ENCODE measurements at regions not wholly inside any gene's neighbourhood (a gene's known extent, or its start where the extent isn't known, plus 50 kb on each side); places are given as distances from the start of the nearest gene placed in this dataset.

DNA sequence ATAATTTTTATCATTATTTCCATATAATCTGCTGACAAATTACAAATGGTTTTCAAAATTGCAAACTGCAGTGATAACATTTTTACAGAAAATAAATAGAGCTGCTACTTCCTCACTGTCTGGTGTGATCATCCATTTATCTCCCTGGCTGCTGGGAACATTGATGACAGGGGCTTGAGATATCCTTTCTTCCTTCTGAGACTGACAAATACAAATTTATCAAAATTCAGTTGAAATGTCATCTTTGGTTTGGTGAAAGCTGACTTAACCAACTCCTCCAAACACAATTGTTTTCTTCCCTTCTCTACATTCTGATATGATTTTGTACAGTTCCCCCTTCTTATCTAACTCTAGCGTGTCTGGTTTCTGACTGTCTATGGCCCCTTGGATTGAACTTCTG, 611.8 kb upstream of the KLF4 start:
- DNase-seq (ENCODE audit: low read depth, low spot score) (no peak), ATAC-seq (no peak)
- Histone ChIP-seq H2AFZ (ENCODE audit: low read depth, low read length, poor library complexity, severe bottlenecking) (no peak overlapping the region), H3K4me1 (ENCODE audit: control insufficient read depth in 1 of 2, insufficient read depth in 2 of 2, low read length in 2 of 2) (peaks cover 3 to 40% of the 10 kb centered on the region in 2 experiments; a peak in 3 of 4 replicates), H3K9ac (ENCODE audit: low read length) (no peak overlapping the region), H3K9me3 (ENCODE audit: control insufficient read depth in 1 of 2, insufficient read depth in 1 of 2, low read depth in 1 of 2, low read length in 2 of 2) (no peaks in the 10 kb centered on the region), H3K27ac (ENCODE audit: low read depth, low read length) (no peak overlapping the region), H3K79me2 (ENCODE audit: insufficient read depth, low read length) (no peaks in the 10 kb centered on the region), H3K4me3 (replicated peaks in 1 of 2; ENCODE audit: low read depth in 1 of 2, low read length in 2 of 2) (no peak overlapping the region), H3K27me3 (ENCODE audit: insufficient read depth, low read length) (no peaks in the 10 kb centered on the region), H3K9me2 (ENCODE audit: insufficient read depth) (no peaks in the 10 kb centered on the region), H3K4me2 (ENCODE audit: low read length) (no peak overlapping the region), H4K20me1 (ENCODE audit: insufficient read depth) (no peaks in the 10 kb centered on the region), H3K36me3 (ENCODE audit: control insufficient read depth in 1 of 2, insufficient read depth in 2 of 2, low read length in 2 of 2) (no peaks in the 10 kb centered on the region)
- no peak for TF ChIP-seq YY1 (IDR thresholded peaks at IDR 0.05; ENCODE audit: extremely low read depth, insufficient replicate concordance, low read depth, low read length)
- 0 out of 2 replicates have a peak, but pooled peaks have one; percentile 8 for TF ChIP-seq SP1 (IDR thresholded peaks at IDR 0.05; ENCODE audit: low read depth)
- TF ChIP-seq, protein P1, sequence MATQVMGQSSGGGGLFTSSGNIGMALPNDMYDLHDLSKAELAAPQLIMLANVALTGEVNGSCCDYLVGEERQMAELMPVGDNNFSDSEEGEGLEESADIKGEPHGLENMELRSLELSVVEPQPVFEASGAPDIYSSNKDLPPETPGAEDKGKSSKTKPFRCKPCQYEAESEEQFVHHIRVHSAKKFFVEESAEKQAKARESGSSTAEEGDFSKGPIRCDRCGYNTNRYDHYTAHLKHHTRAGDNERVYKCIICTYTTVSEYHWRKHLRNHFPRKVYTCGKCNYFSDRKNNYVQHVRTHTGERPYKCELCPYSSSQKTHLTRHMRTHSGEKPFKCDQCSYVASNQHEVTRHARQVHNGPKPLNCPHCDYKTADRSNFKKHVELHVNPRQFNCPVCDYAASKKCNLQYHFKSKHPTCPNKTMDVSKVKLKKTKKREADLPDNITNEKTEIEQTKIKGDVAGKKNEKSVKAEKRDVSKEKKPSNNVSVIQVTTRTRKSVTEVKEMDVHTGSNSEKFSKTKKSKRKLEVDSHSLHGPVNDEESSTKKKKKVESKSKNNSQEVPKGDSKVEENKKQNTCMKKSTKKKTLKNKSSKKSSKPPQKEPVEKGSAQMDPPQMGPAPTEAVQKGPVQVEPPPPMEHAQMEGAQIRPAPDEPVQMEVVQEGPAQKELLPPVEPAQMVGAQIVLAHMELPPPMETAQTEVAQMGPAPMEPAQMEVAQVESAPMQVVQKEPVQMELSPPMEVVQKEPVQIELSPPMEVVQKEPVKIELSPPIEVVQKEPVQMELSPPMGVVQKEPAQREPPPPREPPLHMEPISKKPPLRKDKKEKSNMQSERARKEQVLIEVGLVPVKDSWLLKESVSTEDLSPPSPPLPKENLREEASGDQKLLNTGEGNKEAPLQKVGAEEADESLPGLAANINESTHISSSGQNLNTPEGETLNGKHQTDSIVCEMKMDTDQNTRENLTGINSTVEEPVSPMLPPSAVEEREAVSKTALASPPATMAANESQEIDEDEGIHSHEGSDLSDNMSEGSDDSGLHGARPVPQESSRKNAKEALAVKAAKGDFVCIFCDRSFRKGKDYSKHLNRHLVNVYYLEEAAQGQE (IDR thresholded peaks at IDR 0.05; ENCODE audit: low read depth) = no peak
- ChIA-PET RAD21 (ENCODE audit: low non-redundant PET in 1 of 2, low total read pairs in 2 of 2, uncharacterized antibody in 2 of 2, unreplicated experiment in 2 of 2) (no interaction called here), CTCF (no interaction called here), POLR2A (no interaction called here)
- no TSS peak for BruUV-seq (replicated peaks)
- intact Hi-C loops (cut with micrococcal nuclease) = no loop called here

DNA sequence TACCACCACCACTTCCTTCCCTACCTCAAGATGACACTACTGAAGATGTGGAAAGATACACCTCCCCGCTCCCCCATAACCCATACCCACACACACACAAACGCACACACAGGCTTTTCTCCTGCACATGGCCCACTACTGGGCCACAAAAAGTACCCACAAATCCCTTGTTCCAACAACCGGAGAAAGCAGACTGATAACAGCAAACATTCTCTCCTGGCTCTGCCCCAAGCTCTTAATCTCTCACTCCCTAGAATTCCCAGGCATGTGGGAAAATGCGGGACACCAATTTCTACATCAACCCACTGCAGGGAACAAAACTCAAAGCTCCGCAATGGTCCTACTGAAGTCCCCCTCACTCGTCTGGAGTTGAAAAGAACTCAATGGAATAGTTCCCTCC, 611.0 kb upstream of the KLF4 start:
- RAD21 ChIA-PET (ENCODE audit: low non-redundant PET in 1 of 2, low total read pairs in 2 of 2, uncharacterized antibody in 2 of 2, unreplicated experiment in 2 of 2) = no interaction called here
- DNase-seq (ENCODE audit: low read depth, low spot score) (no peak), ATAC-seq (0 out of 2 replicates have a peak, but pooled peaks have one; percentile 8)
- POLR2A ChIA-PET = no interaction called here
- H3K27me3 ChIP-seq (ENCODE audit: insufficient read depth, low read length) = no peaks in the 10 kb centered on the region
- H3K36me3 ChIP-seq (ENCODE audit: control insufficient read depth in 1 of 2, insufficient read depth in 2 of 2, low read length in 2 of 2) = no peaks in the 10 kb centered on the region
- CTCF ChIA-PET = no interaction called here
- no peak overlapping the region for H3K9ac ChIP-seq (ENCODE audit: low read length)
- TF ChIP-seq ELF1 (IDR thresholded peaks at IDR 0.05; ENCODE audit: borderline replicate concordance, low read depth) = no peak
- TF ChIP-seq EZH2 (IDR thresholded peaks at IDR 0.05) = no peak
- TF ChIP-seq ZNF274 (IDR thresholded peaks at IDR 0.05; ENCODE audit: low read depth, low read length) = no peak
- no peak for TF ChIP-seq POLR2AphosphoS5 (IDR thresholded peaks at IDR 0.05; ENCODE audit: low read depth, low read length)
- TF ChIP-seq FOSL1 (IDR thresholded peaks at IDR 0.05; ENCODE audit: low read depth) = no peak
- TF ChIP-seq EGR1 (IDR thresholded peaks at IDR 0.05; ENCODE audit: low read depth) = no peak
- TF ChIP-seq, protein P1 (IDR thresholded peaks at IDR 0.05; ENCODE audit: low read depth) = no peak
- no peak for TF ChIP-seq SIN3A (IDR thresholded peaks at IDR 0.05; ENCODE audit: low read depth)
- TF ChIP-seq JUND (IDR thresholded peaks at IDR 0.05) = no peak
- no peak overlapping the region for H2AFZ ChIP-seq (ENCODE audit: low read depth, low read length, poor library complexity, severe bottlenecking)
- no peaks in the 10 kb centered on the region for H3K9me3 ChIP-seq (ENCODE audit: control insufficient read depth in 1 of 2, insufficient read depth in 1 of 2, low read depth in 1 of 2, low read length in 2 of 2)
- no peaks in the 10 kb centered on the region for H3K79me2 ChIP-seq (ENCODE audit: insufficient read depth, low read length)
- intact Hi-C loops (cut with micrococcal nuclease) = no loop called here
- H3K4me1 ChIP-seq (ENCODE audit: control insufficient read depth in 1 of 2, insufficient read depth in 2 of 2, low read length in 2 of 2) = peaks cover 3 to 34% of the 10 kb centered on the region in 2 experiments; a peak in 3 of 4 replicates
- no TSS peak for BruUV-seq (replicated peaks)
- no peaks in the 10 kb centered on the region for H4K20me1 ChIP-seq (ENCODE audit: insufficient read depth)
- no peak overlapping the region for H3K4me3 ChIP-seq (replicated peaks in 1 of 2; ENCODE audit: low read depth in 1 of 2, low read length in 2 of 2)
- H3K4me2 ChIP-seq (ENCODE audit: low read length) = peak overlapping the region; percentile 48
- H3K27ac ChIP-seq (ENCODE audit: low read depth, low read length) = no peak overlapping the region
- H3K9me2 ChIP-seq (ENCODE audit: insufficient read depth) = no peaks in the 10 kb centered on the region

All from HCT116 (cell line).